ENCODE measurements at regions not wholly inside any gene's neighbourhood (a gene's known extent, or its start where the extent isn't known, plus 50 kb on each side); places are given as distances from the start of the nearest gene placed in this dataset.

DNA sequence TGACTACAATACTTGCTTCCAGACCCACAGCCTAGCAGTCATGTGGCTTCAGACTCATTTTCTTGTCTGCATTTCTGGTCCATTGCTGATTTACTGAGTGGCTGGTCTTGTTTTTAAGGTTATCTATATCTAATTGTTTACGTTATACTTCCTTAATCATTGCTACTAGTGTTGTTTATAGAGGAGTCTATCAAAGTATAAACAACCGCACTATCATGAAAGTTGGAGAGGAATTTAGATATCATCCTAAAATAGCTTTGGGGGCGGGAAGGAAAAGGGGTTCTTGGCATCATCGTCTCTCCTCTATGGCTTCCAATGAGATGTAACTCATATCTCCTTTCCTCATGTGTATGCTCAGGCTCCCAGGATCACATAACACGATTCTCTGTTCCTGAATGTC, 372.1 kb upstream of the PBX1 start:
- Histone ChIP-seq H3K36me3 (ENCODE audit: insufficient read depth, low read length) (no peaks in the 10 kb centered on the region), H3K79me2 (replicated peaks; ENCODE audit: insufficient read depth, low read length) (no peaks in the 10 kb centered on the region), H3K27ac (ENCODE audit: low read length) (no peak overlapping the region)

DNA sequence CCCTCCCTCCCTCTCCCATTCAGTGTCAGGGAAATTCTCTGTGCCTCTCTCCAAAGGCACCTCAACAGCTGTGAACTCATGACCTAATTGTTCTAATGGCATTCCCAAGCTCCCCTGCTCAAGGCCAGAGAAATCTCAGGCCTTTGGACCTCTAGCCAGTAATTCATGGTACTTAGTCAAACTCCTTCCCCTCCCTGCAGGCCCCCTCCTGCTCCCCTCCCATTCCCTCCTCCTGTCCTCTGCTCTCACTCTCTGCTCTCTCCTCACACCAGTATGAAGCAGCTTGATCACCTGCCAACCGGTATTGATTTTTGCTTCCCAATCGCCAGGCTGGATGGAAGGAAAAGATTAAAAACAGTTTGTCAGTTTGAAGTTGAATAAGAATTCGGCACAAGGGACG, 370.5 kb upstream of the PBX1 start:
- Histone ChIP-seq H3K4me2 (ENCODE audit: low read length) (no peak overlapping the region), H3F3A (ENCODE audit: insufficient read depth, low read length, poor library complexity, severe bottlenecking) (no peaks in the 10 kb centered on the region), H3K4me3 (ENCODE audit: low read length) (no peak overlapping the region)

More for the DNA sequence above, 372.1 kb upstream of the PBX1 start:
- H4K20me1 ChIP-seq (ENCODE audit: insufficient read depth) = no peaks in the 10 kb centered on the region
- no peak overlapping the region for H3K4me3 ChIP-seq (ENCODE audit: low read length)
- no peaks in the 10 kb centered on the region for H3F3A ChIP-seq (ENCODE audit: insufficient read depth, low read length, poor library complexity, severe bottlenecking)
- no peak overlapping the region for H2AFZ ChIP-seq (ENCODE audit: low read depth, low read length)
- TF ChIP-seq, protein P1, sequence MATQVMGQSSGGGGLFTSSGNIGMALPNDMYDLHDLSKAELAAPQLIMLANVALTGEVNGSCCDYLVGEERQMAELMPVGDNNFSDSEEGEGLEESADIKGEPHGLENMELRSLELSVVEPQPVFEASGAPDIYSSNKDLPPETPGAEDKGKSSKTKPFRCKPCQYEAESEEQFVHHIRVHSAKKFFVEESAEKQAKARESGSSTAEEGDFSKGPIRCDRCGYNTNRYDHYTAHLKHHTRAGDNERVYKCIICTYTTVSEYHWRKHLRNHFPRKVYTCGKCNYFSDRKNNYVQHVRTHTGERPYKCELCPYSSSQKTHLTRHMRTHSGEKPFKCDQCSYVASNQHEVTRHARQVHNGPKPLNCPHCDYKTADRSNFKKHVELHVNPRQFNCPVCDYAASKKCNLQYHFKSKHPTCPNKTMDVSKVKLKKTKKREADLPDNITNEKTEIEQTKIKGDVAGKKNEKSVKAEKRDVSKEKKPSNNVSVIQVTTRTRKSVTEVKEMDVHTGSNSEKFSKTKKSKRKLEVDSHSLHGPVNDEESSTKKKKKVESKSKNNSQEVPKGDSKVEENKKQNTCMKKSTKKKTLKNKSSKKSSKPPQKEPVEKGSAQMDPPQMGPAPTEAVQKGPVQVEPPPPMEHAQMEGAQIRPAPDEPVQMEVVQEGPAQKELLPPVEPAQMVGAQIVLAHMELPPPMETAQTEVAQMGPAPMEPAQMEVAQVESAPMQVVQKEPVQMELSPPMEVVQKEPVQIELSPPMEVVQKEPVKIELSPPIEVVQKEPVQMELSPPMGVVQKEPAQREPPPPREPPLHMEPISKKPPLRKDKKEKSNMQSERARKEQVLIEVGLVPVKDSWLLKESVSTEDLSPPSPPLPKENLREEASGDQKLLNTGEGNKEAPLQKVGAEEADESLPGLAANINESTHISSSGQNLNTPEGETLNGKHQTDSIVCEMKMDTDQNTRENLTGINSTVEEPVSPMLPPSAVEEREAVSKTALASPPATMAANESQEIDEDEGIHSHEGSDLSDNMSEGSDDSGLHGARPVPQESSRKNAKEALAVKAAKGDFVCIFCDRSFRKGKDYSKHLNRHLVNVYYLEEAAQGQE (IDR thresholded peaks at IDR 0.05; ENCODE audit: borderline replicate concordance) = no peak
- TF ChIP-seq RAD21 (conservative IDR thresholded peaks at IDR 0.05) (no peak), SMC3 (conservative IDR thresholded peaks at IDR 0.05; ENCODE audit: poor library complexity) (no peak), POLR2AphosphoS5 (IDR thresholded peaks at IDR 0.05) (no peak), EZH2 (IDR thresholded peaks at IDR 0.05; ENCODE audit: borderline replicate concordance, insufficient read depth, low read length, poor library complexity, severe bottlenecking) (no peak), TAF1 (IDR thresholded peaks at IDR 0.05; ENCODE audit: low read depth) (no peak), EP300 (conservative IDR thresholded peaks at IDR 0.05; ENCODE audit: poor library complexity, severe bottlenecking) (no peak), MXI1 (conservative IDR thresholded peaks at IDR 0.05; ENCODE audit: poor library complexity, severe bottlenecking) (no peak)
- TF ChIP-seq, protein P2, sequence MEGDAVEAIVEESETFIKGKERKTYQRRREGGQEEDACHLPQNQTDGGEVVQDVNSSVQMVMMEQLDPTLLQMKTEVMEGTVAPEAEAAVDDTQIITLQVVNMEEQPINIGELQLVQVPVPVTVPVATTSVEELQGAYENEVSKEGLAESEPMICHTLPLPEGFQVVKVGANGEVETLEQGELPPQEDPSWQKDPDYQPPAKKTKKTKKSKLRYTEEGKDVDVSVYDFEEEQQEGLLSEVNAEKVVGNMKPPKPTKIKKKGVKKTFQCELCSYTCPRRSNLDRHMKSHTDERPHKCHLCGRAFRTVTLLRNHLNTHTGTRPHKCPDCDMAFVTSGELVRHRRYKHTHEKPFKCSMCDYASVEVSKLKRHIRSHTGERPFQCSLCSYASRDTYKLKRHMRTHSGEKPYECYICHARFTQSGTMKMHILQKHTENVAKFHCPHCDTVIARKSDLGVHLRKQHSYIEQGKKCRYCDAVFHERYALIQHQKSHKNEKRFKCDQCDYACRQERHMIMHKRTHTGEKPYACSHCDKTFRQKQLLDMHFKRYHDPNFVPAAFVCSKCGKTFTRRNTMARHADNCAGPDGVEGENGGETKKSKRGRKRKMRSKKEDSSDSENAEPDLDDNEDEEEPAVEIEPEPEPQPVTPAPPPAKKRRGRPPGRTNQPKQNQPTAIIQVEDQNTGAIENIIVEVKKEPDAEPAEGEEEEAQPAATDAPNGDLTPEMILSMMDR (IDR thresholded peaks at IDR 0.05; ENCODE audit: poor library complexity, severe bottlenecking) = no peak
- H3K27me3 ChIP-seq (ENCODE audit: insufficient read depth, low read depth, low read length) = no peaks in the 10 kb centered on the region
- no peaks in the 10 kb centered on the region for H3K9me3 ChIP-seq (ENCODE audit: low read length)
- H3K4me2 ChIP-seq (ENCODE audit: low read length) = no peak overlapping the region
- no peaks in the 10 kb centered on the region for H3K9me2 ChIP-seq (ENCODE audit: insufficient read depth, low read length)
- H3K9ac ChIP-seq (ENCODE audit: low read length) = no peak overlapping the region

More for the DNA sequence above, 370.5 kb upstream of the PBX1 start:
- H3K27ac ChIP-seq (ENCODE audit: low read length) = no peak overlapping the region
- no peaks in the 10 kb centered on the region for H3K9me3 ChIP-seq (ENCODE audit: low read length)
- no peak overlapping the region for H2AFZ ChIP-seq (ENCODE audit: low read depth, low read length)
- H3K79me2 ChIP-seq (replicated peaks; ENCODE audit: insufficient read depth, low read length) = no peaks in the 10 kb centered on the region
- no peak for TF ChIP-seq SMC3 (conservative IDR thresholded peaks at IDR 0.05; ENCODE audit: poor library complexity)
- TF ChIP-seq POLR2AphosphoS5 (IDR thresholded peaks at IDR 0.05) = no peak
- TF ChIP-seq EP300 (conservative IDR thresholded peaks at IDR 0.05; ENCODE audit: poor library complexity, severe bottlenecking) = no peak
- TF ChIP-seq, protein P1 (IDR thresholded peaks at IDR 0.05; ENCODE audit: borderline replicate concordance) = no peak
- no peak for TF ChIP-seq MXI1 (conservative IDR thresholded peaks at IDR 0.05; ENCODE audit: poor library complexity, severe bottlenecking)
- no peak for TF ChIP-seq RAD21 (conservative IDR thresholded peaks at IDR 0.05)
- no peak for TF ChIP-seq EZH2 (IDR thresholded peaks at IDR 0.05; ENCODE audit: borderline replicate concordance, insufficient read depth, low read length, poor library complexity, severe bottlenecking)
- no peaks in the 10 kb centered on the region for H3K27me3 ChIP-seq (ENCODE audit: insufficient read depth, low read depth, low read length)
- no peaks in the 10 kb centered on the region for H3K36me3 ChIP-seq (ENCODE audit: insufficient read depth, low read length)
- H4K20me1 ChIP-seq (ENCODE audit: insufficient read depth) = no peaks in the 10 kb centered on the region
- no peak overlapping the region for H3K9ac ChIP-seq (ENCODE audit: low read length)
- H3K9me2 ChIP-seq (ENCODE audit: insufficient read depth, low read length) = no peaks in the 10 kb centered on the region

Measured in neural cell (in vitro differentiated cells).